Left ventricle myocardium inferior (tissue), 1 donor: ENCODE measurements at regions not wholly inside any gene's neighbourhood (a gene's known extent, or its start where the extent isn't known, plus 50 kb on each side); places are given as distances from the start of the nearest gene placed in this dataset.

Source experiments
- DNase-seq: peaks from one replicate; pipeline ENCODE4 v3.0.0-alpha.2; 2020
- H3K27ac ChIP-seq: fragments of 200-600 bp; replicated peaks from 2 replicates; pipeline ENCODE4 v1.8.0; 2021
- H3K27me3 ChIP-seq: fragments of 200-600 bp; 2 replicates; pipeline ENCODE4 v1.8.0; 2021; ENCODE audit warnings: low read depth
- H3K36me3 ChIP-seq: fragments of 200-600 bp; 2 replicates; pipeline ENCODE4 v1.8.0; 2021
- H3K4me1 ChIP-seq: fragments of 200-600 bp; 2 replicates; pipeline ENCODE4 v1.8.0; 2021
- H3K4me3 ChIP-seq: fragments of 200-600 bp; 2 replicates; pipeline ENCODE4 v1.8.0; 2021; ENCODE audit warnings: mild to moderate bottlenecking, moderate library complexity
- H3K9me3 ChIP-seq: fragments of 200-600 bp; replicated peaks from 2 replicates; pipeline ENCODE4 v1.8.0; 2021
- CTCF ChIP-seq: fragments of 200-600 bp; IDR thresholded peaks from 2 replicates; pipeline ENCODE4 v1.8.0; 2021; ENCODE audit warnings: antibody characterized with exemption, mild to moderate bottlenecking, borderline replicate concordance
- intact Hi-C: fragments of 100-400 bp; cut with micrococcal nuclease; formaldehyde crosslinking; loops from one replicate; pipeline ENCODE4 v1.11.0; 2022
- donor health status: DM: no; HTN: yes; CAD: no; lungs with severe emphysema.

DNA sequence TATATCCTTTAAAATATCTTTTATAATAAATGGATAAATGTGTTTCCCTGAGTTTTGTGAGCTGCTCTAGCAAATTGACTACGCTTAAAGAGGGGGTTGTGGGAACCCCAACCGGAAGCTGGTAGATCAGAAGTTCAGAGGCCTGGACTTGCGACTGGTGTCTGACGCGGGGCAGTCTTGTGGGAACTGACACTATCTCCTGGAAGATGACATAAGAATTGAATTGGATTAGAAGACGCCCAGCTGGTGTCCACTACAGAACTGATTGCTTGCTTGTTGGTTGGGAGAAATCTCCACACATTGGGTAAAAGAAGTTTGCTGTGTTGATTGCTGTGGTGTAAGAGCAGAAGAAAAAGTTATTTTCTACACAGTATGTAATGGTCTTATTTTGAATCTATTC, 51.1 kb upstream of the AHR start:
- Histone ChIP-seq H3K4me3 (no peak overlapping the region), H3K27ac (no peak overlapping the region), H3K4me1 (no peaks in the 10 kb centered on the region), H3K36me3 (no peaks in the 10 kb centered on the region), H3K9me3 (no peaks in the 10 kb centered on the region), H3K27me3 (no peaks in the 10 kb centered on the region)
- TF ChIP-seq CTCF = no peak
- intact Hi-C loops = no loop called here
- peak; percentile 19 for DNase-seq

- intact Hi-C loops = no loop called here
- no peak for TF ChIP-seq CTCF
Observed at GRCh38 chr7:17248527-17248926, 49.9 kb upstream of the AHR start.

More at GRCh38 chr7:17248527-17248926, 49.9 kb upstream of the AHR start:
- Histone ChIP-seq H3K36me3 (no peaks in the 10 kb centered on the region), H3K9me3 (no peaks in the 10 kb centered on the region), H3K27ac (no peak overlapping the region), H3K4me1 (no peaks in the 10 kb centered on the region), H3K27me3 (no peaks in the 10 kb centered on the region), H3K4me3 (no peak overlapping the region)
- DNase-seq = no peak
